Stimulated activated naive CD8-positive, alpha-beta T cell treated with anti-CD3 and anti-CD28 coated beads, Interleukin-15, Interleukin-2, amounts not matched to agents 100 ng/mL and 50 ng/mL, for 24 hours (primary cell): ENCODE measurements at regions not wholly inside any gene's neighbourhood (a gene's known extent, or its start where the extent isn't known, plus 50 kb on each side); places are given as distances from the start of the nearest gene placed in this dataset.
"Not testable (repeated sequence)": the region's sequence is repeated elsewhere in the genome, so short reads cannot be mapped to it uniquely, and the experiment has no call there.

ENCODE experiments used
- H3K27ac Mint-ChIP-seq: one replicate; pipeline ENCODE4 v1.8.0; 2021; ENCODE audit warnings: mild to moderate bottlenecking, mixed read lengths
- H3K27me3 Mint-ChIP-seq: one replicate; pipeline ENCODE4 v1.8.0; 2021; ENCODE audit warnings: mixed read lengths
- H3K36me3 Mint-ChIP-seq: one replicate; pipeline ENCODE4 v1.8.0; 2021; ENCODE audit warnings: low read depth, mixed read lengths
- H3K4me1 Mint-ChIP-seq: one replicate; pipeline ENCODE4 v1.8.0; 2021; ENCODE audit warnings: low read depth, mixed read lengths
- H3K4me3 Mint-ChIP-seq: one replicate; pipeline ENCODE4 v1.8.0; 2021; ENCODE audit warnings: mild to moderate bottlenecking, mixed read lengths
- H3K9me3 Mint-ChIP-seq: one replicate; pipeline ENCODE4 v1.8.0; 2021; ENCODE audit warnings: mixed read lengths

- Mint-ChIP-seq H3K9me3 (peaks cover 12% of the 10 kb centered on the region), H3K36me3 (no peaks in the 10 kb centered on the region), H3K27ac (no peak overlapping the region), H3K4me3 (no peak overlapping the region), H3K27me3 (no peaks in the 10 kb centered on the region), H3K4me1 (no peaks in the 10 kb centered on the region)
Measured at GRCh38 chrX:66863721-66864120, 224.8 kb upstream of the EDA2R start.

- Mint-ChIP-seq H3K4me1 (no peaks in the 10 kb centered on the region), H3K9me3 (peaks cover 4% of the 10 kb centered on the region)
Measured at GRCh38 chrX:66833426-66833825, 194.5 kb upstream of the EDA2R start.

DNA sequence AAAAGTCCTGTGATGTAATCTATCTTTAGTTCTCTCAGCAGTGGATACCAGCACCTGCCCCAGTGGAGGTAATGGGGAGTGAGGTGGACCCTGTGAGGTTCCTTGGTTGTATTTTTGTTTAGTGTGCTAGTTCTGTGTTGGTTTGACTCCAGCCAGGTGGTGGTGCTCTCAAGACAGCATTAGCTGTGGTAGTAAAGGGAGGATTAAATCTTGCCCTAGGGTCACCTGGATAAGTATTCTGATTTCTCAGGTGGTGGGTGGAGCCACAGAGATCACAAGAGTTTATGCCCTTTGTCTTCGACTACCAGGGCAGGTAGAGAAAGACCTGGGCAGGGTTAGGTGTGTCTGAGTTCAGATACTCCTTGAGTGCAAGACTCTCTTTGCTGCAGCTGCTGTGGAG lies 176.3 kb upstream of the EDA2R start:
- H3K9me3 Mint-ChIP-seq, result peaks cover 9% of the 10 kb centered on the region
- H3K27me3 Mint-ChIP-seq, result no peaks in the 10 kb centered on the region
- no peaks in the 10 kb centered on the region for H3K36me3 Mint-ChIP-seq
- H3K4me1 Mint-ChIP-seq, result no peaks in the 10 kb centered on the region
- no peak overlapping the region for H3K4me3 Mint-ChIP-seq
- no peak overlapping the region for H3K27ac Mint-ChIP-seq

More at GRCh38 chrX:66833426-66833825, 194.5 kb upstream of the EDA2R start:
- Mint-ChIP-seq H3K27me3 (no peaks in the 10 kb centered on the region), H3K27ac (no peak overlapping the region), H3K36me3 (no peaks in the 10 kb centered on the region), H3K4me3 (no peak overlapping the region)

GRCh38 chrX:66794514-66794913 lies 155.6 kb upstream of the EDA2R start:
- H3K27ac Mint-ChIP-seq, H3K36me3 Mint-ChIP-seq, H3K4me1 Mint-ChIP-seq, H3K9me3 Mint-ChIP-seq, H3K4me3 Mint-ChIP-seq, H3K27me3 Mint-ChIP-seq: not testable (repeated sequence)

DNA sequence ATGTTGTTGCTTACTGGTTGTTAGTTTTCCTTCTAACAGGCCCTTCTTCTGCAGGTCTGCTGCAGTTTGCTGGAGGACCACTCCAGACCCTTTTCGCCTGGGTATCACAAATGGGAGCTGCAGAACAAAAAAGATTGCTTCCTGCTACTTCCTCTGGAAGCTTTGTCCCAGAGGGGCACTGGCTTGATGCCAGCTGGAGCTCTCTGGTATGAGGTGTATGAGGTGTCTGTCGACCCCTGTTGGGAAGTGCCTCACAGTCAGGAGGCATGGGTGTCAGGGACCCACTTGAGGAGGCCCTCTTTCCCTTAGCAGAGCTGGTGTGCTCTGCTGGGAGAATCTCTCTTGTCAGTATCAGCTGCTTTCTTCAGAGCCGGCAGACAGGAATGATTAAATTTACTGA lies 127.4 kb upstream of the EDA2R start:
- Mint-ChIP-seq H3K27ac (no peak overlapping the region), H3K4me1 (no peaks in the 10 kb centered on the region), H3K36me3 (no peaks in the 10 kb centered on the region), H3K9me3 (no peaks in the 10 kb centered on the region), H3K4me3 (no peak overlapping the region), H3K27me3 (no peaks in the 10 kb centered on the region)

DNA sequence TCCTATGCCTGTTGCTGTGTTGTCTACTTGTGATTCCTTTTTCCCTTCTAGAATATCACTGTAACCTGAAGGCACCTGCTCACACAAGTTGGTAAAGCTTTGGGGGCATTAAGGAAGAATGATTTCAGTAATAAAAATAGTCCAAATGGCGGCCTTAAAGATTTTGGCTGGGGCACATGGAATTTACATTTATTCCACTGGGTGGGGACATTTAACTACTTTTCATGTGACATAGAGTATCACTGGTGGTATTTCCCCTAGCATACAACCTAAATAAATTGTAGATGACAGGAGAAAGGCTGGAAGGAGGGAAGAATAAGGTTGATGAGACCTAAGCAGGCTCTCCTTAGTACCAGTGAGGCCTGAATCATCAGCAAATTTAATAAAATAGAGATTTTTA lies 121.8 kb upstream of the EDA2R start:
- Mint-ChIP-seq H3K4me3 (no peak overlapping the region), H3K4me1 (no peaks in the 10 kb centered on the region)

GRCh38 chrX:66756717-66757116 lies 117.8 kb upstream of the EDA2R start:
- Mint-ChIP-seq H3K4me1 (no peaks in the 10 kb centered on the region), H3K9me3 (no peaks in the 10 kb centered on the region), H3K27ac (no peak overlapping the region), H3K4me3 (no peak overlapping the region), H3K36me3 (no peaks in the 10 kb centered on the region), H3K27me3 (no peaks in the 10 kb centered on the region)

More for the DNA sequence above, 121.8 kb upstream of the EDA2R start:
- Mint-ChIP-seq H3K27me3 (no peaks in the 10 kb centered on the region), H3K27ac (no peak overlapping the region), H3K36me3 (no peaks in the 10 kb centered on the region), H3K9me3 (no peaks in the 10 kb centered on the region)

DNA sequence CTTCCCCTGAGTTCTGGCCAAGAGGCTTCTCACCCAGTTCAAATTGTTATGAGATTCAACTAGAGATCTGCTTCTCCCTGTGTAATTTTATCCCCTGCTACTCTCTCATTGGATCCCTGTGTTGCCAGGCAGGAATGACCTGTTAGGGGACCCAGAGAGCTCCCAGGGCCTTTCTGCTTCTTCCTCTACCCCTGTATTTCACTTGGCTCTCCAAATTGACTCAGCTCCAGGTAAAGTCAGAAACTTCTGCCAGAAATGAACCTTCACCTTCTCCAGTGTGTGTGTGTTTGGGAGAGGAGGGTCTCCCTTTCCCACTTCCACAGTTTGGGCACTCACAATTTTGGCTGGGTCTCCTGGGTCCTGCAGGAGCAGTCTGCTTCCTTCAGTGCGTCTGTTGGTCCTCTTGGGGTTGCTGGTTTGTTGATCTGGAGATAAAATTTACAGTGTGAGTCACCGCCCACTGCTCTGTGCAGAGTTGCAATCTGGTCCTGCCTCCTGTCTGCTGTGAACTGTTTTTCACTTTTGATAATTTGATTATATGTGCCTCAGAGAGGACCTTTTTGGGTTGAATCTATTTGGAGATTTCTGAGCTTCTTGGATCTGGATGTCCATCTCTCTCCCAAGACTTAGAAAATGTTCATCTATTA lies 112.4 kb upstream of the EDA2R start:
- Mint-ChIP-seq H3K27ac (no peak overlapping the region), H3K36me3 (no peaks in the 10 kb centered on the region), H3K4me3 (no peak overlapping the region), H3K27me3 (no peaks in the 10 kb centered on the region), H3K9me3 (no peaks in the 10 kb centered on the region), H3K4me1 (no peaks in the 10 kb centered on the region)

DNA sequence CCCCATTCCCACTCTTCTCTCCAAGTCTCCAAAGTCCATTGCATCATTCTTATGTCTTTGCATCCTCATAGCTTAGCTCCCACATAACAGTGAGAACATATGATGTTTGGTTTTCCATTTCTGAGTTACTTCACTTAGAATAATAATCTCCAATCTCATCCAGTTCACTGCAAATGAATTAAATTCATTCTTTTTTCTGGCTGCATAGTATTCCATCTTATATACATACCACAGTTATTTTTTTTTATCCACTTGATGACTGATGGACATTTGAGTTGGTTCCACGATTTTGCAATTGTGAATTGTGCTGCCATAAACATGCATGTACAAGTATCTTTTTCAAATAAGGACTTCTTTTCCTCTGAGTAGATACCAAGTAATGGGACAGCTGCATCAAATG lies 105.6 kb upstream of the EDA2R start:
- H3K27me3 Mint-ChIP-seq, H3K4me1 Mint-ChIP-seq, H3K4me3 Mint-ChIP-seq, H3K27ac Mint-ChIP-seq, H3K36me3 Mint-ChIP-seq: not testable (repeated sequence)
- H3K9me3 Mint-ChIP-seq, result peaks cover 12% of the 10 kb centered on the region

DNA sequence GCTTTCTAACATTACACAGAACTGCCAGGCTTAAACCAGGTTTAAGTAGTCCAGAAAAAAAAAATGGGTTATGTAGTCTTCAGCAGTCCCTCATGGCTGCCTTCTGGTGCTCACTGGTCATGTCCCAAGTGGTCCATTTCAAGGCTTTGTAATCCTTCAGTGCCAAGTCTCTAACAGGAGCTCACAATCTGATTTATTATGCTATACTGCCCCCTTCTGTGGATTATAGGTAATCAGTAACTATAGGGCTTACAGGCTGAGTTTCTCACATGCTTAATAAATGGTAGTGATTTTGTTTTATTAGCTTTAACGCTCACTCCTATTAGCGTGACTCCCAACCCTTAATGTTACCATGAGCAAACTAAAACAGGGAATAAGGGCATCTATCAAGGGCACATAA lies 92.5 kb upstream of the EDA2R start:
- Mint-ChIP-seq H3K4me1 (peaks cover 3% of the 10 kb centered on the region), H3K36me3 (no peaks in the 10 kb centered on the region), H3K27me3 (no peaks in the 10 kb centered on the region), H3K4me3 (no peak overlapping the region), H3K9me3 (no peaks in the 10 kb centered on the region), H3K27ac (no peak overlapping the region)

- H3K9me3 Mint-ChIP-seq, result no peaks in the 10 kb centered on the region
- peaks cover 3% of the 10 kb centered on the region for H3K4me1 Mint-ChIP-seq
- H3K27me3 Mint-ChIP-seq, result no peaks in the 10 kb centered on the region
- H3K36me3 Mint-ChIP-seq, result no peaks in the 10 kb centered on the region
- peak overlapping the region; percentile 86 for H3K4me3 Mint-ChIP-seq
- H3K27ac Mint-ChIP-seq, result peak overlapping the region; percentile 63
Measured at GRCh38 chrX:66728818-66729271, 90.0 kb upstream of the EDA2R start.

DNA sequence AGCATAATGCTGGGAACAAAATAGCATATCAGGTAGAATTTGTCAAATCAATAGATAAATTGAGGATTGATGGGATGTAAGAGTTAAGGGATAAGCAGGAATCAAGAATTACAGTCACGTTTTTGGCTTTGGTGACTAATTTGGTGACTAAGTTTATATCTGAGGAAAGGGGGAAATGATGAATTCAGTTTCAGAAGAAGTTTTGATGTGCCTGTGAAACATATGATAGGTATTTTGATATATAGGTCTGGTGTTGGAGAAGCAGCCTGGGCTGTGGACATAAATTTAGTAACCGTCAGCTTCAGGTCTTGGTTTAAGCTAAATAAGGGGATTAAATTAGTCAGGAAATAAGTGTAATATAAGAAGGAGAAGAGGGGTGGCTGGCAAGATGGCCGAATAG lies 79.0 kb upstream of the EDA2R start:
- Mint-ChIP-seq H3K9me3 (peaks cover 3% of the 10 kb centered on the region), H3K4me3 (no peak overlapping the region), H3K27ac (no peak overlapping the region), H3K4me1 (no peaks in the 10 kb centered on the region), H3K36me3 (no peaks in the 10 kb centered on the region), H3K27me3 (peaks cover 18% of the 10 kb centered on the region)

DNA sequence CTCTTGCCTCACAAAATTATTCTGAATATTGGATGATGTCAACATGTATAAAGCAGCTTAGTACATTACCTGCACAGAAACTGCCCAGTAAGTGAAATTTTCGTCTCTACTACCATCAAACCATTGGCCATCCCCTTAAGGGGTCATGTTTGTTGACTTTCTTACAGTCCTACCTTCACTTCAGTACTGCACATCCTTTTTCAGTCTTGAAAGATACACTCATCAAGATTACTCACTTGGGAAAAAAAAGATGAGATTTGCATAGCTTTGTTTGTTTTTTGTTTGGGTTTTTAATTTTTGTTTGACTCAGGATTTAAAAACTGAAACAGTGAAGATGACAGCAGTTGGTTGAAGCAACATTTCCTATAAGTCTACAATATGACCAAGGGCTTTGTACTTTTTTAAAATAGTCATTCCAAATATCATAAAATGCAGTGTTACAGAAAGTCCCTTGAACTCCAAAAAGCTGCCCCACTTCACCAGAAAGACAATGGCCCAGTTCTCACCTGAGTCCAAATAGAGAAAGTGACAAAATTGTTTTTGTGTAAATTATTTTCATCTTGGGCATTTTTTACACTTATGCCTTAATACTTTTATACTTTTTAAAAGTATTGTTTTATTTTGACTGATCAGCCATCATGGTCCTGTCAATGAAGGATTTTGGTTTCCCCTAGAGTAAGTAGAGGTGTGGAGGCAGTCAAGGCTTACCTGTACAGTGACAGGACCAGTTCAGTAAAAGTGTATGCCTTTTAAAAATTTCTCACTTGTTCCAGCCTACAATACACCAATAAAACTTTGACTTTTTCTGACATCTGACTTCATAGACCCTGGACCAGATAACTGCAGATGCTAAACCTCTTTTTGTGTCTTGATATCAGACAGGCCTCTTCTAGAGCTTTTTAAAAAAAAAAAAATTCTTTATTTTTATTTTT lies 59.7 kb upstream of the EDA2R start:
- H3K27ac Mint-ChIP-seq, result no peak overlapping the region

GRCh38 chrX:66692512-66692911 lies 53.6 kb upstream of the EDA2R start:
- H3K27me3 Mint-ChIP-seq, H3K4me1 Mint-ChIP-seq, H3K27ac Mint-ChIP-seq, H3K36me3 Mint-ChIP-seq, H3K4me3 Mint-ChIP-seq, H3K9me3 Mint-ChIP-seq: not testable (repeated sequence)

More for the DNA sequence above, 59.7 kb upstream of the EDA2R start:
- peaks cover 4% of the 10 kb centered on the region for H3K27me3 Mint-ChIP-seq
- no peaks in the 10 kb centered on the region for H3K36me3 Mint-ChIP-seq
- H3K9me3 Mint-ChIP-seq, result no peaks in the 10 kb centered on the region
- H3K4me1 Mint-ChIP-seq, result no peaks in the 10 kb centered on the region
- H3K4me3 Mint-ChIP-seq, result no peak overlapping the region
